ENCODE measurements at regions not wholly inside any gene's neighbourhood (a gene's known extent, or its start where the extent isn't known, plus 50 kb on each side); places are given as distances from the start of the nearest gene placed in this dataset.

GRCh38 chr5:165209101-165209727, 1703.8 kb downstream of the MAT2B start:
- Mint-ChIP-seq H3K36me3 (ENCODE audit: low read depth) (no peaks in the 10 kb centered on the region), H3K4me3 (no peak overlapping the region)

GRCh38 chr5:165224366-165225045, 1719.1 kb downstream of the MAT2B start:
- Mint-ChIP-seq H3K4me1 (ENCODE audit: low read depth) (no peaks in the 10 kb centered on the region), H3K9me3 (peaks cover 4% of the 10 kb centered on the region), H3K27ac (no peak overlapping the region), H3K27me3 (no peaks in the 10 kb centered on the region), H3K36me3 (ENCODE audit: low read depth) (no peaks in the 10 kb centered on the region), H3K4me3 (no peak overlapping the region)

More at GRCh38 chr5:165209101-165209727, 1703.8 kb downstream of the MAT2B start:
- H3K27me3 Mint-ChIP-seq: no peaks in the 10 kb centered on the region
- H3K4me1 Mint-ChIP-seq (ENCODE audit: low read depth): no peaks in the 10 kb centered on the region
- H3K27ac Mint-ChIP-seq: no peak overlapping the region
- H3K9me3 Mint-ChIP-seq: no peaks in the 10 kb centered on the region

- H3K27ac Mint-ChIP-seq: no peak overlapping the region
- no peaks in the 10 kb centered on the region for H3K4me1 Mint-ChIP-seq (ENCODE audit: low read depth)
- peaks cover 4% of the 10 kb centered on the region for H3K9me3 Mint-ChIP-seq
- no peaks in the 10 kb centered on the region for H3K36me3 Mint-ChIP-seq (ENCODE audit: low read depth)
- H3K27me3 Mint-ChIP-seq: no peaks in the 10 kb centered on the region
- no peak overlapping the region for H3K4me3 Mint-ChIP-seq
These were observed 1722.1 kb downstream of the MAT2B start for GRCh38 chr5:165227515-165227914.

GRCh38 chr5:165228184-165228583, 1722.8 kb downstream of the MAT2B start:
- Mint-ChIP-seq H3K36me3 (ENCODE audit: low read depth) (no peaks in the 10 kb centered on the region), H3K27me3 (no peaks in the 10 kb centered on the region), H3K4me3 (no peak overlapping the region), H3K4me1 (ENCODE audit: low read depth) (no peaks in the 10 kb centered on the region), H3K27ac (no peak overlapping the region), H3K9me3 (peaks cover 4% of the 10 kb centered on the region)

DNA sequence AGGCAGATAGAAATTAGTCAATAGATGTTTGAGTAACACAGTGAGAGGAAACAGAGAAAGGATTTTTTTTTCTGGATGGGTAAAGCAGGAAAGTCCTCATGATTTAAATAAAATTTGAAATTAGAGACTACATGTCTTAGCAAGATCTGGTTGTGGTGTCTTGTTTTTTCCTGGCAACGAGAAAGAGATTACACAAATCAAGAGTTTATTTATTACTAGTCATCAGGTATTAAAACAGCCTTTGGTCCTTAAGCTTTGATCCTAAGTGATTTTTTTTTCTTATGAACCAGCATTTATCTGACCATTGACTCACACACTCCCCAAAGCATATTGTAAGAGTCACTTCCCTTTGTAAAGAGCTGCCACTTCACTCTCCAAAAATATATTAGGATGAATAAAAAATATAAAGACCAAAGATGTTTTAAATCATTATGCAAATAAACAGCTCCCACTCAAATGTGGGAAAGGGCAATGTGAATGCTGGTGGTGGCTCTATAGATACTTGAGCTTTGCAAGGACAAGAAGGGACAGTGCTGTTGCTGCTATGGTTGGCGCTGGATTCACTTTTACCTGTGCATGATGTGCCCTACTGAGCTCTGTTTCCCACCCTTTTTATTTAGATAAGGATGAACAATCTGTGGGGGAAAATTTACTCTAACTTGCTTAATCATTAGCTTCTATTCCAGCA, 1726.5 kb downstream of the MAT2B start:
- Mint-ChIP-seq H3K27ac (no peak overlapping the region), H3K4me3 (no peak overlapping the region), H3K4me1 (ENCODE audit: low read depth) (no peaks in the 10 kb centered on the region), H3K9me3 (peaks cover 4% of the 10 kb centered on the region), H3K36me3 (ENCODE audit: low read depth) (no peaks in the 10 kb centered on the region), H3K27me3 (no peaks in the 10 kb centered on the region)

GRCh38 chr5:165232509-165233028, 1727.2 kb downstream of the MAT2B start:
- Mint-ChIP-seq H3K27ac (no peak overlapping the region), H3K36me3 (ENCODE audit: low read depth) (no peaks in the 10 kb centered on the region), H3K27me3 (no peaks in the 10 kb centered on the region), H3K4me3 (no peak overlapping the region), H3K9me3 (peaks cover 4% of the 10 kb centered on the region), H3K4me1 (ENCODE audit: low read depth) (no peaks in the 10 kb centered on the region)

GRCh38 chr5:165241811-165242210, 1736.4 kb downstream of the MAT2B start:
- no peaks in the 10 kb centered on the region for H3K4me1 Mint-ChIP-seq (ENCODE audit: low read depth)
- H3K27me3 Mint-ChIP-seq: no peaks in the 10 kb centered on the region
- no peaks in the 10 kb centered on the region for H3K36me3 Mint-ChIP-seq (ENCODE audit: low read depth)
- no peak overlapping the region for H3K27ac Mint-ChIP-seq
- peaks cover 7% of the 10 kb centered on the region for H3K9me3 Mint-ChIP-seq
- no peak overlapping the region for H3K4me3 Mint-ChIP-seq

- no peaks in the 10 kb centered on the region for H3K36me3 Mint-ChIP-seq (ENCODE audit: low read depth)
- H3K27me3 Mint-ChIP-seq: no peaks in the 10 kb centered on the region
- H3K4me3 Mint-ChIP-seq: no peak overlapping the region
- H3K27ac Mint-ChIP-seq: no peak overlapping the region
- no peaks in the 10 kb centered on the region for H3K4me1 Mint-ChIP-seq (ENCODE audit: low read depth)
- H3K9me3 Mint-ChIP-seq: peaks cover 7% of the 10 kb centered on the region
These were observed 1737.2 kb downstream of the MAT2B start for GRCh38 chr5:165242646-165243045.

- H3K27me3 Mint-ChIP-seq: no peaks in the 10 kb centered on the region
- H3K36me3 Mint-ChIP-seq (ENCODE audit: low read depth): no peaks in the 10 kb centered on the region
- no peak overlapping the region for H3K27ac Mint-ChIP-seq
- H3K4me1 Mint-ChIP-seq (ENCODE audit: low read depth): no peaks in the 10 kb centered on the region
- no peak overlapping the region for H3K4me3 Mint-ChIP-seq
- H3K9me3 Mint-ChIP-seq: peaks cover 7% of the 10 kb centered on the region
These were observed 1739.0 kb downstream of the MAT2B start for GRCh38 chr5:165244407-165244806.

DNA sequence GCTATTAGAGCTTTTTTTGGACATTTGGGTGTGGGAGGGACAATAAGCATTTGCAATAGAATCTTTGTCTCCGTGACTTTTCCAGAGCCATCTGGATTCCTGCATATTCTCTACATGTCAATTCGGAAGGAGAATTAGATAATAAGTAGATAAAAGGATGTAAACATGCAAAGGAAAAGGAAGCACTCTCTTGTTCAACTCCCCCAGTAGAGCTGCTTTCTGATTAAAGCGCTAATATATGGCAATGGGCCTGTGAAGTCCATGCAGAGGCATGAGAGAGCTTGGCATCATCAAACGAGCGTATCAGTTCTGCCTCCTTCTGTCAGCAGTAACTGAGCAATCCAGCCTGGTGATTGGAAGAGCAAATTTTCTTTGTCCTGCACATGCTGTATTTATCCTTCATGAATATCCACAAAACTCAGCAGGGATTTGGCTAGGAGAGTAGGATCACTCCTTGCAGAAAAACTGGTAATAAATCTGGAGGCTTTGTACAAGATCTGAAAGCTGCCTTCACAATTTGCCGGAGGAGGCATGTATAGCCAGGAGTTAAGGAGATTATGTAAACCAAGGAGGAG, 1752.9 kb downstream of the MAT2B start:
- Mint-ChIP-seq H3K27me3 (no peaks in the 10 kb centered on the region), H3K36me3 (ENCODE audit: low read depth) (no peaks in the 10 kb centered on the region), H3K4me1 (ENCODE audit: low read depth) (no peaks in the 10 kb centered on the region), H3K9me3 (peaks cover 3% of the 10 kb centered on the region), H3K4me3 (no peak overlapping the region), H3K27ac (no peak overlapping the region)

GRCh38 chr5:165260426-165260825, 1755.0 kb downstream of the MAT2B start:
- no peaks in the 10 kb centered on the region for H3K4me1 Mint-ChIP-seq (ENCODE audit: low read depth)
- H3K4me3 Mint-ChIP-seq: no peak overlapping the region
- H3K27ac Mint-ChIP-seq: no peak overlapping the region
- H3K9me3 Mint-ChIP-seq: peaks cover 3% of the 10 kb centered on the region
- H3K36me3 Mint-ChIP-seq (ENCODE audit: low read depth): no peaks in the 10 kb centered on the region
- no peaks in the 10 kb centered on the region for H3K27me3 Mint-ChIP-seq

- H3K27me3 Mint-ChIP-seq: no peaks in the 10 kb centered on the region
- H3K27ac Mint-ChIP-seq: no peak overlapping the region
- H3K9me3 Mint-ChIP-seq: peaks cover 5% of the 10 kb centered on the region
- no peaks in the 10 kb centered on the region for H3K4me1 Mint-ChIP-seq (ENCODE audit: low read depth)
- H3K4me3 Mint-ChIP-seq: no peak overlapping the region
- H3K36me3 Mint-ChIP-seq (ENCODE audit: low read depth): no peaks in the 10 kb centered on the region
These were observed 1758.1 kb downstream of the MAT2B start for GRCh38 chr5:165263536-165263935.

GRCh38 chr5:165266939-165267338, 1761.5 kb downstream of the MAT2B start:
- H3K27ac Mint-ChIP-seq: no peak overlapping the region
- no peaks in the 10 kb centered on the region for H3K27me3 Mint-ChIP-seq
- H3K36me3 Mint-ChIP-seq (ENCODE audit: low read depth): no peaks in the 10 kb centered on the region
- H3K4me1 Mint-ChIP-seq (ENCODE audit: low read depth): no peaks in the 10 kb centered on the region
- H3K4me3 Mint-ChIP-seq: no peak overlapping the region
- peaks cover 5% of the 10 kb centered on the region for H3K9me3 Mint-ChIP-seq

- no peaks in the 10 kb centered on the region for H3K4me1 Mint-ChIP-seq (ENCODE audit: low read depth)
- H3K27ac Mint-ChIP-seq: no peak overlapping the region
- peaks cover 14% of the 10 kb centered on the region for H3K9me3 Mint-ChIP-seq
- H3K36me3 Mint-ChIP-seq (ENCODE audit: low read depth): no peaks in the 10 kb centered on the region
- no peak overlapping the region for H3K4me3 Mint-ChIP-seq
- H3K27me3 Mint-ChIP-seq: no peaks in the 10 kb centered on the region
These were observed 1767.0 kb downstream of the MAT2B start for GRCh38 chr5:165272436-165272835.

- Mint-ChIP-seq H3K4me1 (ENCODE audit: low read depth) (no peaks in the 10 kb centered on the region), H3K27ac (no peak overlapping the region), H3K36me3 (ENCODE audit: low read depth) (no peaks in the 10 kb centered on the region), H3K4me3 (no peak overlapping the region), H3K27me3 (no peaks in the 10 kb centered on the region), H3K9me3 (peaks cover 18% of the 10 kb centered on the region)
These were observed 1772.2 kb downstream of the MAT2B start for GRCh38 chr5:165277661-165278060.
